ENCODE measurements at regions not wholly inside any gene's neighbourhood (a gene's known extent, or its start where the extent isn't known, plus 50 kb on each side); places are given as distances from the start of the nearest gene placed in this dataset.

DNA sequence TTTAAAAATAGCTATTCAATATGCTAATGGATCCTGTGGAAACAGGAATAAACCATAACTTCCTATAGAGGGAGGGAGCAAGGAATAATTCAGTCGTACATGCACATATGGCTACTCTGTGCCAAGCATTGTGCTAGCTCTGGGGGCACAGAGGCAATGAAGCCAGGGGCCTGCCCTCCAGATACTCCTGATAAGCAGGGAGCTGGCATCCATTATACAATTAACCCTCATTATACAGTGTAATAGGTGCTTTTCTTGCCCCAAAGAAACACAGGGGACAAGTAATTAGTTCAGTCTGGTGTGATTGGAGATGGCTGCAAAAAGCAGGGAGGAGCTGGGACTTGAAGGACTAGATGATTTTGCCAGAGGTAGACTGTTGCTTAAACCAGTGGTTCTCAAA lies 200.4 kb downstream of the SREK1 start:
- TF ChIP-seq POLR2A (IDR thresholded peaks at IDR 0.05): no peak
- TF ChIP-seq, protein P1, sequence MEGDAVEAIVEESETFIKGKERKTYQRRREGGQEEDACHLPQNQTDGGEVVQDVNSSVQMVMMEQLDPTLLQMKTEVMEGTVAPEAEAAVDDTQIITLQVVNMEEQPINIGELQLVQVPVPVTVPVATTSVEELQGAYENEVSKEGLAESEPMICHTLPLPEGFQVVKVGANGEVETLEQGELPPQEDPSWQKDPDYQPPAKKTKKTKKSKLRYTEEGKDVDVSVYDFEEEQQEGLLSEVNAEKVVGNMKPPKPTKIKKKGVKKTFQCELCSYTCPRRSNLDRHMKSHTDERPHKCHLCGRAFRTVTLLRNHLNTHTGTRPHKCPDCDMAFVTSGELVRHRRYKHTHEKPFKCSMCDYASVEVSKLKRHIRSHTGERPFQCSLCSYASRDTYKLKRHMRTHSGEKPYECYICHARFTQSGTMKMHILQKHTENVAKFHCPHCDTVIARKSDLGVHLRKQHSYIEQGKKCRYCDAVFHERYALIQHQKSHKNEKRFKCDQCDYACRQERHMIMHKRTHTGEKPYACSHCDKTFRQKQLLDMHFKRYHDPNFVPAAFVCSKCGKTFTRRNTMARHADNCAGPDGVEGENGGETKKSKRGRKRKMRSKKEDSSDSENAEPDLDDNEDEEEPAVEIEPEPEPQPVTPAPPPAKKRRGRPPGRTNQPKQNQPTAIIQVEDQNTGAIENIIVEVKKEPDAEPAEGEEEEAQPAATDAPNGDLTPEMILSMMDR (IDR thresholded peaks at IDR 0.05): no peak
